ENCODE measurements at regions not wholly inside any gene's neighbourhood (a gene's known extent, or its start where the extent isn't known, plus 50 kb on each side); places are given as distances from the start of the nearest gene placed in this dataset.

DNA sequence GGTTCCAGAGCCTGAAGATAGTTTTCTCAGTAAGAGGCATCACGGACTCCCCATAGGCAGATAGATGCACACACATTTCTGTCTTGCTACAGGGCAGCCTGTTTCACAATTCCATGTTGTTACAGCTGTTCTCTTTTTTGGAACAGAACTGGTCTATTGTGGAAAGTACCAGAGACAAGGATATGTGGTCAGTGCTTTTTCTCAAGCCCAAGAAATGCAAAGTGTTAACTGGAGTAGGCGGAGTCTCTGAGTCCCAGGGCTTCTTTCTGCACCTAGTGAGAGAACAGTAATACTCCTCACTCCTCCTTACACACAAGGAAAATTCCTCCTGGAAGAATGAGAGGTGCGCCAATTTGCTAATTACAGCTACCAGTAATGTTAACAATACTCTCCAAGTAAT, 141.6 kb upstream of the ARGLU1 start:
- Histone ChIP-seq H3K27ac (ENCODE audit: low read depth in 1 of 2, low read length in 1 of 2) (peak overlapping the region; percentile 10 to 47), H3K27me3 (ENCODE audit: control insufficient read depth in 3 of 3, insufficient read depth in 3 of 3, low read length in 2 of 3) (no peaks in the 10 kb centered on the region), H3K4me1 (ENCODE audit: control insufficient read depth in 5 of 5, insufficient read depth in 5 of 5, low read length in 5 of 5) (peaks cover 0 to 43% (median 5%) of the 10 kb centered on the region in 5 donors), H3K4me3 (no peak overlapping the region), H3K9ac (ENCODE audit: insufficient read depth in 1 of 2, low read length in 2 of 2) (peak overlapping the region in 1 of 2 donors; percentile 45), H3K9me3 (ENCODE audit: control insufficient read depth in 4 of 4, insufficient read depth in 3 of 4, low read length in 3 of 4) (peaks cover 0 to 2% (median 0%) of the 10 kb centered on the region in 4 donors), H3K36me3 (ENCODE audit: control insufficient read depth in 4 of 4, insufficient read depth in 4 of 4, low read length in 4 of 4) (no peaks in the 10 kb centered on the region)
- TF ChIP-seq, protein P1, sequence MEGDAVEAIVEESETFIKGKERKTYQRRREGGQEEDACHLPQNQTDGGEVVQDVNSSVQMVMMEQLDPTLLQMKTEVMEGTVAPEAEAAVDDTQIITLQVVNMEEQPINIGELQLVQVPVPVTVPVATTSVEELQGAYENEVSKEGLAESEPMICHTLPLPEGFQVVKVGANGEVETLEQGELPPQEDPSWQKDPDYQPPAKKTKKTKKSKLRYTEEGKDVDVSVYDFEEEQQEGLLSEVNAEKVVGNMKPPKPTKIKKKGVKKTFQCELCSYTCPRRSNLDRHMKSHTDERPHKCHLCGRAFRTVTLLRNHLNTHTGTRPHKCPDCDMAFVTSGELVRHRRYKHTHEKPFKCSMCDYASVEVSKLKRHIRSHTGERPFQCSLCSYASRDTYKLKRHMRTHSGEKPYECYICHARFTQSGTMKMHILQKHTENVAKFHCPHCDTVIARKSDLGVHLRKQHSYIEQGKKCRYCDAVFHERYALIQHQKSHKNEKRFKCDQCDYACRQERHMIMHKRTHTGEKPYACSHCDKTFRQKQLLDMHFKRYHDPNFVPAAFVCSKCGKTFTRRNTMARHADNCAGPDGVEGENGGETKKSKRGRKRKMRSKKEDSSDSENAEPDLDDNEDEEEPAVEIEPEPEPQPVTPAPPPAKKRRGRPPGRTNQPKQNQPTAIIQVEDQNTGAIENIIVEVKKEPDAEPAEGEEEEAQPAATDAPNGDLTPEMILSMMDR (IDR thresholded peaks at IDR 0.05; ENCODE audit: control extremely low read depth, extremely low read depth) = no peak
- 64 to 78% methylated on average over 3 of the region's 3 CpGs for WGBS, 2 donors
- ATAC-seq (ENCODE audit: insufficient read depth, low FRiP score) = peak; percentile 17
- peak; percentile 29 to 93 (median 87) for DNase-seq

DNA sequence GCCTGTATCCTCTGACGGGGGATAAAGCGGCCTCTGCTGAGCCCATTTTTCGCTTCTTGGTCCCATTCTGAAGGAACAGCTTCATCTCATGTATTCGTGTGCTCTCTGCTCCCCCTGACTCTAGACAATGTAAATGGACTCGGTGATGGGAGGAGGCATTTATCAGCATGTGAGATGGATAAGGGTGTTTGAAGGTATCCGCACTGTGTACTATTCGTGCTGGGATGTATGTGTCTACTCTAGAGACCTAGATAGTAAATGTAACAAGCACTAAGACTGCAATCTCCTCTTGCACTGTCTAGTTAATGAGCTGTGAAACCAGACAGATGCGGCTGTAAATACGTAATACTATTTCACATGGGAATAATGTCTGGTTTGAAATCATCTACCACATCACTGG, 134.6 kb upstream of the ARGLU1 start:
- ATAC-seq (ENCODE audit: insufficient read depth, low FRiP score) = no peak

DNA sequence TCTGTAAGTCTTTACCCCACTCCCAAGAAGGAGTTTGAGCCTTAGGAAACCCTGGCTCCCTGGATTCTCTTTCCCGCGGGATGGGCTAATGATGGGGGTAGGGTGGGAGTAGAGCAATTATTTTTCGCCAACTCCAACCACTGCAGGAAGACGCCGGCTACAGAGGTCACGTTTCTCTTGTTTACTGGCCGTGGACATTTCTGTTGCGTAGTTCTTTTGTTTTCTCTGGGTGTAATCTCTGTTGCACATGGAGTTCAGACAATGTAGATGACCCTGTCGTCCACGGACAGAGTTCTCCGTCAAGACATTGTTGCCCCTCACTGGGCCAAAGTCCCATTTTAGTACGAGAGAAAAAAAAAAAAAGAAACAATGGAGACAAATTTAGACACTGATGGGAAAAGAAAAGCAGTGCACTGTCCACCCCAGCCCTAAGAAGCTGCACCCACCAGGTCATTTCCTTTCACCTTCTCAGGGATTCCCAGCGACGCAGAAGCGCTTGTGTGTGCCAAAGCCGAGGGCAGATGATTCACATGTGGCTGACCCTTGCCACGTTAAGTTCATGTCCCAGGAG, 133.9 kb upstream of the ARGLU1 start:
- Histone ChIP-seq H3K27ac (ENCODE audit: low read depth in 1 of 2, low read length in 1 of 2) (no peak overlapping the region), H3K4me3 (no peak overlapping the region), H3K27me3 (ENCODE audit: control insufficient read depth in 3 of 3, insufficient read depth in 3 of 3, low read length in 2 of 3) (no peaks in the 10 kb centered on the region), H3K36me3 (ENCODE audit: control insufficient read depth in 4 of 4, insufficient read depth in 4 of 4, low read length in 4 of 4) (no peaks in the 10 kb centered on the region), H3K9ac (ENCODE audit: insufficient read depth in 1 of 2, low read length in 2 of 2) (no peak overlapping the region), H3K4me1 (ENCODE audit: control insufficient read depth in 5 of 5, insufficient read depth in 5 of 5, low read length in 5 of 5) (peaks cover 0 to 9% (median 2%) of the 10 kb centered on the region in 5 donors), H3K9me3 (ENCODE audit: control insufficient read depth in 4 of 4, insufficient read depth in 3 of 4, low read length in 3 of 4) (no peaks in the 10 kb centered on the region)
- DNase-seq = peak in 1 of 3 donors; percentile 72
- ATAC-seq (ENCODE audit: insufficient read depth, low FRiP score) = peak; percentile 23
- TF ChIP-seq, protein P1 (IDR thresholded peaks at IDR 0.05; ENCODE audit: control extremely low read depth, extremely low read depth) = no peak
- WGBS, 2 donors = 57 to 66% methylated on average over 17 of the region's 17 CpGs

More for the DNA sequence above, 134.6 kb upstream of the ARGLU1 start:
- Histone ChIP-seq H3K27ac (ENCODE audit: low read depth in 1 of 2, low read length in 1 of 2) (peak overlapping the region in 1 of 2 donors; percentile 10), H3K9ac (ENCODE audit: insufficient read depth in 1 of 2, low read length in 2 of 2) (no peak overlapping the region), H3K27me3 (ENCODE audit: control insufficient read depth in 3 of 3, insufficient read depth in 3 of 3, low read length in 2 of 3) (no peaks in the 10 kb centered on the region), H3K9me3 (ENCODE audit: control insufficient read depth in 4 of 4, insufficient read depth in 3 of 4, low read length in 3 of 4) (no peaks in the 10 kb centered on the region), H3K36me3 (ENCODE audit: control insufficient read depth in 4 of 4, insufficient read depth in 4 of 4, low read length in 4 of 4) (no peaks in the 10 kb centered on the region), H3K4me3 (no peak overlapping the region), H3K4me1 (ENCODE audit: control insufficient read depth in 5 of 5, insufficient read depth in 5 of 5, low read length in 5 of 5) (peaks cover 0 to 5% (median 2%) of the 10 kb centered on the region in 5 donors)
- TF ChIP-seq, protein P1 (IDR thresholded peaks at IDR 0.05; ENCODE audit: control extremely low read depth, extremely low read depth) = no peak
- WGBS, 2 donors = 75 to 82% methylated on average over 9 of the region's 9 CpGs
- no peak for DNase-seq

DNA sequence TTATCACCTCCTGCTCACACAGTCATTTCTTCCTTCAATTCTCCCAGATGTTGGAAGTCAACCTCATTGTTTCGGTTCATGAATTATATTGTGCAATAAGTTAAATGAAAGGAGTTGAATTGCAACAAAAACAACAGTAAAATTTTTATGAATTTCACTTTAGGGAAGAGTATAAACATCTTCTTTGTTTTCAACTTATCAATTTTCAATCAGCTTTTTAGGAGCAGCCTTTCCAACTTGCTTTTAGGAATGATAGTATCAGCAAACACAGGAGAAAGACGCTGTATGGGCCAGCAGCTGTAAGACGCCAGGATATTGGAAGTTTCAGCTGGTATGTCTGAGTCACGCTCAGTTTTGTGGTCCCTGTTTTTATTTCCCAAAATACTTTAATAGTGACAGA, 132.5 kb upstream of the ARGLU1 start:
- ATAC-seq (ENCODE audit: insufficient read depth, low FRiP score) = no peak
- TF ChIP-seq, protein P1 (IDR thresholded peaks at IDR 0.05; ENCODE audit: control extremely low read depth, extremely low read depth) = no peak
- H3K9ac ChIP-seq (ENCODE audit: insufficient read depth in 1 of 2, low read length in 2 of 2) = no peak overlapping the region
- 69 to 81% methylated on average over 4 of the region's 4 CpGs for WGBS, 2 donors
- no peaks in the 10 kb centered on the region for H3K9me3 ChIP-seq (ENCODE audit: control insufficient read depth in 4 of 4, insufficient read depth in 3 of 4, low read length in 3 of 4)
- H3K27ac ChIP-seq (ENCODE audit: low read depth in 1 of 2, low read length in 1 of 2) = no peak overlapping the region
- no peaks in the 10 kb centered on the region for H3K36me3 ChIP-seq (ENCODE audit: control insufficient read depth in 4 of 4, insufficient read depth in 4 of 4, low read length in 4 of 4)
- peaks cover 0 to 9% (median 2%) of the 10 kb centered on the region in 5 donors for H3K4me1 ChIP-seq (ENCODE audit: control insufficient read depth in 5 of 5, insufficient read depth in 5 of 5, low read length in 5 of 5)
- H3K4me3 ChIP-seq = no peak overlapping the region
- no peaks in the 10 kb centered on the region for H3K27me3 ChIP-seq (ENCODE audit: control insufficient read depth in 3 of 3, insufficient read depth in 3 of 3, low read length in 2 of 3)
- peak in 1 of 3 donors; percentile 60 for DNase-seq

Data from lung (tissue), 11 donors.